Epidermal melanocyte (primary cell): ENCODE measurements at regions not wholly inside any gene's neighbourhood (a gene's known extent, or its start where the extent isn't known, plus 50 kb on each side); places are given as distances from the start of the nearest gene placed in this dataset.

Experiments used
- DNase-seq: peaks from one replicate; pipeline ENCODE4 v3.0.0; 2011; ENCODE audit warnings: low spot score; ENCODE audit not compliant: insufficient read length

DNA sequence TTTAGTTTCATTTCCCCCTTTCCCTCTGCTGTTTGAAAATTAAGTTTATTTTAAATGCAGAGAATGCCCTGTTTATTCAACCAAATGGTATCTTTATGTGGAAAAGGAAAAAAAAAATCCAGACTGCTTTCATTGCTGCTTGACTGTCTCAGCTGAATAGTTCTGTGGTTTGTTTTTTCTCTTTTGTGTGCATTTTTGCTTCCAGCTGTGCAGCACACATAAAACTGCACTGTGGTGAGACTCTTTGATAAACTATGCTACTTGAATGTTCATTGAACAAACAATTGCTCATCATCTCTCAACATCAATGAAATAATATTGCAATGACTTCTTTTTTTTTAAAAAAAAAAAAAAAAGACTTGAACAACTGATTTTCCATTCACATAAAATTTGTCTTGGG is 78.6 kb upstream of the GLI3 start:
- peak; percentile 36 for DNase-seq

GRCh38 chr7:42315103-42315502 is 78.1 kb upstream of the GLI3 start:
- DNase-seq, result no peak

GRCh38 chr7:42314696-42315095 is 77.7 kb upstream of the GLI3 start:
- DNase-seq, result no peak

- no peak for DNase-seq
These were observed 74.2 kb upstream of the GLI3 start for GRCh38 chr7:42311195-42311594.

GRCh38 chr7:42292991-42293521 is 56.0 kb upstream of the GLI3 start:
- DNase-seq, result no peak

DNA sequence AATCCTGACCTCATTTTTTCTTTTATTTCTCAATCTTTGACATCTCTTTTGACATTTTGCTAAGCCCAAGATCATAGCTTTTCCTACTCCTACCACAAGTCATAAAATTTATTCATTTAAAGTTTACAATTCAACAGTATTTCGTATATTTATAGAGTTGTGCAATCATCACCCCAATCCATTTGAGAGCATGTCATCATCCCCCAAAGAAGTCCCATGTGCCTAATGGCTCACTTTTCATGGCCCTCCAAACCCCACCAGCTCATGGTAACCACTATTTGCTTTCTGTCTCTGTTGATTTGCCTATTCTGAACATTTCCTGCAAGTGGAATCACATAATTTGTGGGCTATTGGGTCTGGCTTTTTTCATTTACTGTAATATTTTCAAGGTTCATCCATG is 52.5 kb upstream of the GLI3 start:
- no peak for DNase-seq
